ENCODE measurements at regions not wholly inside any gene's neighbourhood (a gene's known extent, or its start where the extent isn't known, plus 50 kb on each side); places are given as distances from the start of the nearest gene placed in this dataset.

- TF ChIP-seq, protein P1, sequence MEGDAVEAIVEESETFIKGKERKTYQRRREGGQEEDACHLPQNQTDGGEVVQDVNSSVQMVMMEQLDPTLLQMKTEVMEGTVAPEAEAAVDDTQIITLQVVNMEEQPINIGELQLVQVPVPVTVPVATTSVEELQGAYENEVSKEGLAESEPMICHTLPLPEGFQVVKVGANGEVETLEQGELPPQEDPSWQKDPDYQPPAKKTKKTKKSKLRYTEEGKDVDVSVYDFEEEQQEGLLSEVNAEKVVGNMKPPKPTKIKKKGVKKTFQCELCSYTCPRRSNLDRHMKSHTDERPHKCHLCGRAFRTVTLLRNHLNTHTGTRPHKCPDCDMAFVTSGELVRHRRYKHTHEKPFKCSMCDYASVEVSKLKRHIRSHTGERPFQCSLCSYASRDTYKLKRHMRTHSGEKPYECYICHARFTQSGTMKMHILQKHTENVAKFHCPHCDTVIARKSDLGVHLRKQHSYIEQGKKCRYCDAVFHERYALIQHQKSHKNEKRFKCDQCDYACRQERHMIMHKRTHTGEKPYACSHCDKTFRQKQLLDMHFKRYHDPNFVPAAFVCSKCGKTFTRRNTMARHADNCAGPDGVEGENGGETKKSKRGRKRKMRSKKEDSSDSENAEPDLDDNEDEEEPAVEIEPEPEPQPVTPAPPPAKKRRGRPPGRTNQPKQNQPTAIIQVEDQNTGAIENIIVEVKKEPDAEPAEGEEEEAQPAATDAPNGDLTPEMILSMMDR (IDR thresholded peaks at IDR 0.05): no peak
- no peak for TF ChIP-seq EP300 (IDR thresholded peaks at IDR 0.05)
- no peak for TF ChIP-seq POLR2A (IDR thresholded peaks at IDR 0.05)
Measured at GRCh38 chr6:8342241-8342819, 93.0 kb downstream of the SLC35B3 start.
